Adrenal gland (tissue), 9 donors: ENCODE measurements at regions not wholly inside any gene's neighbourhood (a gene's known extent, or its start where the extent isn't known, plus 50 kb on each side); places are given as distances from the start of the nearest gene placed in this dataset.

ENCODE experiments used
- DNase-seq, 7 donors: peaks; one replicate each; pipeline ENCODE4 v3.0.0-alpha.2; 2019 to 2020
- H3K27ac ChIP-seq, 5 donors: fragments of 200-600 bp; sonication (generic) in 4 of 5; 1 replicate in 3 of 5; 2 replicates in 2 of 5; pipeline versions ENCODE4 v1.5.1 to v1.8.0; 2016 to 2020; ENCODE audit warnings: mild to moderate bottlenecking in 1 of 5
- H3K27me3 ChIP-seq: fragments of 200-600 bp; 2 replicates; pipeline ENCODE4 v1.8.0; 2021
- H3K36me3 ChIP-seq, 2 donors: fragments of 200-600 bp; replicated peaks in 1 of 2; 1 replicate in 1 of 2; 2 replicates in 1 of 2; pipeline versions ENCODE4 v1.5.1 to v1.8.0; 2018 to 2022
- H3K4me1 ChIP-seq, 2 donors: fragments of 200-600 bp; replicated peaks in 1 of 2; 1 replicate in 1 of 2; 2 replicates in 1 of 2; pipeline versions ENCODE4 v1.5.1 to v1.8.0; 2018 to 2021
- H3K4me3 ChIP-seq, 4 donors: fragments of 200-600 bp; sonication (generic) in 3 of 4; one replicate each; pipeline ENCODE4 v1.5.1; 2016 to 2018
- H3K9me3 ChIP-seq, 3 donors: fragments of 200-600 bp; sonication (generic) in 1 of 3; replicated peaks in 1 of 3; 1 replicate in 2 of 3; 2 replicates in 1 of 3; pipeline versions ENCODE4 v1.5.1 to v1.8.0; 2016 to 2021
- POLR2A ChIP-seq, 2 donors: fragments of 450-650 bp; IDR thresholded peaks; one replicate each; pipeline ENCODE4 v1.6.1; 2017; ENCODE audit warnings: antibody characterized with exemption in 2 of 2, mild to moderate bottlenecking in 2 of 2, moderate library complexity in 1 of 2
- WGBS, 4 donors: extraction: QIAGEN DNeasy Blood & Tissue Kit in 2 of 4; methylation state at CpG; one replicate each; pipeline versions ENCODE4 v1.1.5 to v1.1.7; 2013 to 2017; 5-methylcytosine and 5-hydroxymethylcytosine counted together
- intact Hi-C, 2 donors: fragments of 100-400 bp; cut with DNase I; formaldehyde crosslinking; loops; one replicate each; pipeline versions ENCODE4 v1.14.1 to v1.15.0; 2022 to 2023
- TF ChIP-seq, protein P1 (sequence below), 6 experiments: fragments of 450-650 bp in 4 of 6; fragments of 200-600 bp in 2 of 6; sonication (generic) in 1 of 6; IDR thresholded peaks; 1 replicate in 5 of 6; 2 replicates in 1 of 6; pipeline versions ENCODE4 v1.5.1 to v1.8.0; 2016 to 2021; ENCODE audit warnings: antibody characterized with exemption in 6 of 6, mild to moderate bottlenecking in 2 of 6, moderate library complexity in 1 of 6
- donor health status: healthy with polysubstance abuse.
- donor health status: Bipolar disorder and iron deficiency.
- donor health status: DM: yes; HTN: yes; CAD: no.
- donor health status: DM: no; HTN: no; CAD: no.
- donor health status: DM: no; HTN: no; CAD: no.

GRCh38 chr20:29298759-29299613 lies 1958.5 kb upstream of the DEFB115 start:
- no peaks in the 10 kb centered on the region for H3K36me3 ChIP-seq
- H3K9me3 ChIP-seq = no peaks in the 10 kb centered on the region
- H3K4me1 ChIP-seq = no peaks in the 10 kb centered on the region
- H3K4me3 ChIP-seq = no peak overlapping the region
- H3K27ac ChIP-seq = no peak overlapping the region
- no peaks in the 10 kb centered on the region for H3K27me3 ChIP-seq
- intact Hi-C loops = no loop called here
- DNase-seq = no peak
- WGBS, 4 donors = 79 to 86% (median 85%) methylated on average over 40 of the region's 40 CpGs
- TF ChIP-seq POLR2A (IDR thresholded peaks at IDR 0.05) = no peak
- TF ChIP-seq, protein P1, sequence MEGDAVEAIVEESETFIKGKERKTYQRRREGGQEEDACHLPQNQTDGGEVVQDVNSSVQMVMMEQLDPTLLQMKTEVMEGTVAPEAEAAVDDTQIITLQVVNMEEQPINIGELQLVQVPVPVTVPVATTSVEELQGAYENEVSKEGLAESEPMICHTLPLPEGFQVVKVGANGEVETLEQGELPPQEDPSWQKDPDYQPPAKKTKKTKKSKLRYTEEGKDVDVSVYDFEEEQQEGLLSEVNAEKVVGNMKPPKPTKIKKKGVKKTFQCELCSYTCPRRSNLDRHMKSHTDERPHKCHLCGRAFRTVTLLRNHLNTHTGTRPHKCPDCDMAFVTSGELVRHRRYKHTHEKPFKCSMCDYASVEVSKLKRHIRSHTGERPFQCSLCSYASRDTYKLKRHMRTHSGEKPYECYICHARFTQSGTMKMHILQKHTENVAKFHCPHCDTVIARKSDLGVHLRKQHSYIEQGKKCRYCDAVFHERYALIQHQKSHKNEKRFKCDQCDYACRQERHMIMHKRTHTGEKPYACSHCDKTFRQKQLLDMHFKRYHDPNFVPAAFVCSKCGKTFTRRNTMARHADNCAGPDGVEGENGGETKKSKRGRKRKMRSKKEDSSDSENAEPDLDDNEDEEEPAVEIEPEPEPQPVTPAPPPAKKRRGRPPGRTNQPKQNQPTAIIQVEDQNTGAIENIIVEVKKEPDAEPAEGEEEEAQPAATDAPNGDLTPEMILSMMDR (IDR thresholded peaks at IDR 0.05) = no peak

DNA sequence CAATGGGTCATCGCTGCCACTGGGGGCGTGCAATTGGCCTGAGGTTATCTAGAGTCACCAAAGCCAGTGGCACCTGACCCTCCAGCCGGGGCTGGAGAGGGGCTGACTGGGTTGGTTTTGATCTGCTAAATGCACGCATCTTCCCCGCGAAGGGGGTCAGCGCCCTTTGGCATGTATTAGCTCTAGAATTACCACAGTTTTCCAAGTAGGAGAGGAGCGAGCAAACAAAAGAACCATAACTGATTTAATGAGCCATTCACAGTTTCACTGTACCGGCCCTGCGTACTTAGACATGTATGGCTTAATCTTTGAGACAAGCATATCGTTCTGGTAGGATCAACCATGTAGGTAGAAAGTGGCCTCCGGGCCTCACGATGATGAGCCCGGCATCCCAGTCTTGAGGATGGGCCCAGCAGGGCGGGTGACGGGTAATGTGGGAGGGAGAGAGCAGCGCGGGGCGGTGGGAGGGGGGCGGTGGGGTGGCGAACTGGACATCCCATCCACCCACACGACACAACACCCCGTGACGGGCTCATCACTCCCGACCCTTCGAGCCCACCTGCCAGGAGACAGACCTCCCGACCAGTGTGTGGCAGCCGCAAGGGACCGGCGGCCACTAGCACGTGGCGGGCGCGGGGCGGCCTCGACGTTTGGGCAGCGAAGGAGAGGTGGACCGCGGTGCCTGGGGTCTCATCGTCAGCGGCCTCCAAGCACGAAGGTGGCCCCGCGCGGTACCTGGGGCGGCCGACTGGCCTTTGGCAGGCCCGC lies 1957.5 kb upstream of the DEFB115 start:
- DNase-seq = no peak
- H3K9me3 ChIP-seq = no peaks in the 10 kb centered on the region
- TF ChIP-seq, protein P1 (IDR thresholded peaks at IDR 0.05) = no peak
- no peak for TF ChIP-seq POLR2A (IDR thresholded peaks at IDR 0.05)
- no peaks in the 10 kb centered on the region for H3K4me1 ChIP-seq
- intact Hi-C loops = no loop called here
- no peaks in the 10 kb centered on the region for H3K27me3 ChIP-seq
- no peak overlapping the region for H3K27ac ChIP-seq
- no peak overlapping the region for H3K4me3 ChIP-seq
- no peaks in the 10 kb centered on the region for H3K36me3 ChIP-seq
- 74 to 86% (median 83%) methylated on average over 41 to 49 of the region's 49 CpGs for WGBS, 4 donors

- 61 to 89% (median 75%) methylated on average over 71 to 88 of the region's 88 CpGs for WGBS, 4 donors
- peak in 1 of 7 donors; percentile 14 for DNase-seq
- no peak overlapping the region for H3K4me3 ChIP-seq
- no peaks in the 10 kb centered on the region for H3K27me3 ChIP-seq
- H3K4me1 ChIP-seq = no peaks in the 10 kb centered on the region
- intact Hi-C loops = no loop called here
- no peaks in the 10 kb centered on the region for H3K36me3 ChIP-seq
- H3K27ac ChIP-seq = no peak overlapping the region
- no peak for TF ChIP-seq POLR2A (IDR thresholded peaks at IDR 0.05)
- TF ChIP-seq, protein P1 (IDR thresholded peaks at IDR 0.05) = no peak
- no peaks in the 10 kb centered on the region for H3K9me3 ChIP-seq
Measured at GRCh38 chr20:29300579-29301551, 1956.6 kb upstream of the DEFB115 start.
